GM12878 (cell line): ENCODE measurements at regions not wholly inside any gene's neighbourhood (a gene's known extent, or its start where the extent isn't known, plus 50 kb on each side); places are given as distances from the start of the nearest gene placed in this dataset.

Experiments used
- ATAC-seq: fragments of 200-7000 bp; cut with Tn5 transposase; 3 replicates; pipeline ENCODE4 v1.9.1; 2020; ENCODE audit warnings: mild to moderate bottlenecking, moderate library complexity
- BruUV-seq: library from RNA; stranded (reverse); fragments of 400-500 nt; replicated peaks from 2 replicates; lab custom pipeline; 2021; lab: Mats Ljungman, UMichigan
- CTCF ChIA-PET: fragments of 300-600 bp; sonication (Branson Sonifier 250); formaldehyde crosslinking; extraction: SDS; loops from one replicate; lab custom pipeline; 2021; ENCODE audit warnings: inconsistent platforms; lab: Yijun Ruan, JAX
- POLR2A ChIA-PET: fragments of 350-600 bp; formaldehyde crosslinking; extraction: SDS; loops from one replicate; lab custom pipeline; 2021; ENCODE audit warnings: inconsistent platforms; lab: Charles Lee
- RAD21 ChIA-PET: fragments of 300-600 bp; sonication (Branson Sonifier 250); formaldehyde crosslinking; loops from one replicate; lab custom pipeline; 2023; ENCODE audit warnings: antibody characterized with exemption; ENCODE audit not compliant: unreplicated experiment; lab: Charles Lee
- SMC1A ChIA-PET: fragments of 300-600 bp; sonication (Branson Sonifier 250); formaldehyde crosslinking; loops from one replicate; lab custom pipeline; 2023; ENCODE audit not compliant: unreplicated experiment, uncharacterized antibody; lab: Charles Lee
- DNase-seq: peaks from one replicate; pipeline ENCODE4 v3.0.0-alpha.2; 2011; ENCODE audit warnings: low read depth, low spot score
- FAIRE-seq: peaks from 3 replicates; lab custom pipeline; 2011; peaks lifted over from hg19 to GRCh38; lab: Jason Lieb, UNC
- H2AFZ ChIP-seq: 2 replicates; pipeline ENCODE4 v1.6.0; 2011; ENCODE audit warnings: low read depth, low read length, control low read depth; ENCODE audit not compliant: control insufficient read depth
- H3K27ac ChIP-seq: 2 replicates; pipeline ENCODE4 v1.5.1; 2011; ENCODE audit warnings: control low read depth; ENCODE audit not compliant: control insufficient read depth, insufficient read depth
- H3K27me3 ChIP-seq, 2 experiments: replicated peaks in 1 of 2; 2 replicates each; pipeline versions ENCODE4 v1.6.0 to v1.6.1; 2011; ENCODE audit warnings: low read length in 1 of 2; ENCODE audit not compliant: control insufficient read depth in 2 of 2, insufficient read depth in 2 of 2
- H3K36me3 ChIP-seq, 2 experiments: 2 replicates each; pipeline ENCODE4 v1.5.1; 2011; ENCODE audit warnings: low read length in 1 of 2; ENCODE audit not compliant: control insufficient read depth in 2 of 2, insufficient read depth in 2 of 2
- H3K4me1 ChIP-seq: 2 replicates; pipeline ENCODE4 v1.6.1; 2011; ENCODE audit warnings: mild to moderate bottlenecking, low read length, moderate library complexity, mixed read lengths; ENCODE audit not compliant: control insufficient read depth, insufficient read depth
- H3K4me2 ChIP-seq: 2 replicates; pipeline ENCODE4 v1.6.0; 2011; ENCODE audit warnings: control low read depth; ENCODE audit not compliant: control insufficient read depth, insufficient read depth
- H3K4me3 ChIP-seq: fragments of 200-600 bp; sonication (generic); 2 replicates; pipeline ENCODE4 v1.5.1; 2016
- H3K79me2 ChIP-seq: 2 replicates; pipeline ENCODE4 v1.6.0; 2011; ENCODE audit warnings: low read length; ENCODE audit not compliant: control insufficient read depth, insufficient read depth
- H3K9ac ChIP-seq: 2 replicates; pipeline ENCODE4 v1.8.0; 2011; ENCODE audit warnings: low read length, control low read depth, mixed read lengths; ENCODE audit not compliant: control insufficient read depth, insufficient read depth
- H3K9me3 ChIP-seq: replicated peaks from 3 replicates; pipeline ENCODE4 v1.5.1; 2011; ENCODE audit warnings: mild to moderate bottlenecking, low read length; ENCODE audit not compliant: control insufficient read depth, insufficient read depth
- H4K20me1 ChIP-seq: 2 replicates; pipeline ENCODE4 v1.6.0; 2011; ENCODE audit not compliant: control insufficient read depth, insufficient read depth
- PAX8 ChIP-seq: fragments of 450-650 bp; IDR thresholded peaks from 2 replicates; pipeline ENCODE4 v1.6.1; 2017; ENCODE audit warnings: mild to moderate bottlenecking, moderate library complexity
- SMAD5 ChIP-seq: IDR thresholded peaks from 2 replicates; pipeline ENCODE4 v1.6.1; 2016; ENCODE audit warnings: antibody characterized with exemption, low read depth
- WGBS: methylation state at CpG from one replicate; pipeline ENCODE4 v1.1.6; 2016; ENCODE audit warnings: low lambda C conversion rate; ENCODE audit not compliant: insufficient replicate concordance, insufficient coverage; ENCODE audit errors: missing lambda C conversion rate; 5-methylcytosine and 5-hydroxymethylcytosine counted together
- in situ Hi-C: fragments of 300-500 bp; cut with MboI; formaldehyde crosslinking; loops from 9 replicates; pipeline ENCODE4 v1.14.3; 2018; ENCODE audit warnings: mixed read lengths
- intact Hi-C: fragments of 100-400 bp; cut with micrococcal nuclease; formaldehyde crosslinking; loops from one replicate; pipeline ENCODE4 v1.14.2; 2022; ENCODE audit not compliant: unreplicated experiment
- TF ChIP-seq, protein P1 (sequence below): IDR thresholded peaks from 2 replicates; pipeline ENCODE4 v1.6.1; 2011; ENCODE audit warnings: borderline replicate concordance, low read depth, mild to moderate bottlenecking, moderate library complexity, low read length; ENCODE audit not compliant: insufficient read depth, poor library complexity, severe bottlenecking
- TF ChIP-seq, protein P2 (sequence below): fragments of 450-650 bp; IDR thresholded peaks from 2 replicates; pipeline ENCODE4 v1.6.1; 2017; ENCODE audit warnings: mild to moderate bottlenecking, low read depth, inconsistent platforms; ENCODE audit not compliant: poor library complexity, severe bottlenecking

DNA sequence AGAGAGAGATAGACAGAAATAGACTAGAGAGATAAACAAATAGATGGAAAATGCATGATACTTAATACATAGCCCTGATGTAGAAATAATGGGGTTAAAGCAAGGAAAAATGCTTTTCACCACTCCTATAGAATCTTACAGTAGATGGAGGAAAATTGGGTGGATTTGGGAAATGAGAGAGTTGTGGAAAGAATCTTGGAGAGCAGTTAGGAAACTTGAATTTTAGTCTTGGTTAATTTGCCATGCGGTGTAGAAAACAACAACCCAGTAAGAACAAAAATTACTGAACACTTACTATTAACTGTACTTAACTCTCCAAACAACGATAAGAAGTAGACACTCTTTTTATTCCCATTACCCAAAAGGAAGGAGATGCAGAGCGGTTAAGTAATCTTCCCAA is 329.8 kb downstream of the ZNF608 start:
- TF ChIP-seq SMAD5 (no peak), PAX8 (no peak)
- TF ChIP-seq, protein P1, sequence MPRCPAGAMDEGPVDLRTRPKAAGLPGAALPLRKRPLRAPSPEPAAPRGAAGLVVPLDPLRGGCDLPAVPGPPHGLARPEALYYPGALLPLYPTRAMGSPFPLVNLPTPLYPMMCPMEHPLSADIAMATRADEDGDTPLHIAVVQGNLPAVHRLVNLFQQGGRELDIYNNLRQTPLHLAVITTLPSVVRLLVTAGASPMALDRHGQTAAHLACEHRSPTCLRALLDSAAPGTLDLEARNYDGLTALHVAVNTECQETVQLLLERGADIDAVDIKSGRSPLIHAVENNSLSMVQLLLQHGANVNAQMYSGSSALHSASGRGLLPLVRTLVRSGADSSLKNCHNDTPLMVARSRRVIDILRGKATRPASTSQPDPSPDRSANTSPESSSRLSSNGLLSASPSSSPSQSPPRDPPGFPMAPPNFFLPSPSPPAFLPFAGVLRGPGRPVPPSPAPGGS: no peak
- TF ChIP-seq, protein P2, sequence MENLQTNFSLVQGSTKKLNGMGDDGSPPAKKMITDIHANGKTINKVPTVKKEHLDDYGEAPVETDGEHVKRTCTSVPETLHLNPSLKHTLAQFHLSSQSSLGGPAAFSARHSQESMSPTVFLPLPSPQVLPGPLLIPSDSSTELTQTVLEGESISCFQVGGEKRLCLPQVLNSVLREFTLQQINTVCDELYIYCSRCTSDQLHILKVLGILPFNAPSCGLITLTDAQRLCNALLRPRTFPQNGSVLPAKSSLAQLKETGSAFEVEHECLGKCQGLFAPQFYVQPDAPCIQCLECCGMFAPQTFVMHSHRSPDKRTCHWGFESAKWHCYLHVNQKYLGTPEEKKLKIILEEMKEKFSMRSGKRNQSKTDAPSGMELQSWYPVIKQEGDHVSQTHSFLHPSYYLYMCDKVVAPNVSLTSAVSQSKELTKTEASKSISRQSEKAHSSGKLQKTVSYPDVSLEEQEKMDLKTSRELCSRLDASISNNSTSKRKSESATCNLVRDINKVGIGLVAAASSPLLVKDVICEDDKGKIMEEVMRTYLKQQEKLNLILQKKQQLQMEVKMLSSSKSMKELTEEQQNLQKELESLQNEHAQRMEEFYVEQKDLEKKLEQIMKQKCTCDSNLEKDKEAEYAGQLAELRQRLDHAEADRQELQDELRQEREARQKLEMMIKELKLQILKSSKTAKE: no peak
- ATAC-seq (no peak), FAIRE-seq (no peak), DNase-seq (no peak)
- Histone ChIP-seq H3K4me2 (no peak overlapping the region), H3K36me3 (no peaks in the 10 kb centered on the region), H3K9me3 (no peaks in the 10 kb centered on the region; the same call in 1 of the 3 replicates), H3K79me2 (no peaks in the 10 kb centered on the region), H4K20me1 (no peaks in the 10 kb centered on the region), H3K27ac (no peak overlapping the region), H3K4me1 (no peaks in the 10 kb centered on the region), H3K27me3 (no peaks in the 10 kb centered on the region; a peak in 1 of 4 replicates), H3K4me3 (no peak overlapping the region), H3K9ac (no peak overlapping the region), H2AFZ (no peak overlapping the region)
- WGBS: 66% methylated on average over 3 of the region's 3 CpGs
- POLR2A ChIA-PET: no interaction called here
- in situ Hi-C loops: no loop called here
- intact Hi-C loops: no loop called here
- RAD21 ChIA-PET: interaction anchor here (0.7 kb wide), 1 partner anchor 915 kb away, joined by 4 read pairs; no protein-coding TSS in a partner anchor
- CTCF ChIA-PET: no interaction called here
- BruUV-seq: no TSS peak
- SMC1A ChIA-PET: no interaction called here
